OCI-LY1 (cell line): ENCODE measurements at regions not wholly inside any gene's neighbourhood (a gene's known extent, or its start where the extent isn't known, plus 50 kb on each side); places are given as distances from the start of the nearest gene placed in this dataset.
"Not testable (repeated sequence)": the region's sequence is repeated elsewhere in the genome, so short reads cannot be mapped to it uniquely, and the experiment has no call there.

Experiments
- EZH2 ChIP-seq: fragments of 200-600 bp; sonication (generic), shearing (Covaris generic); IDR thresholded peaks from 2 replicates; pipeline ENCODE4 v1.8.0; 2017; ENCODE audit warnings: borderline replicate concordance, mixed run types, mild to moderate bottlenecking, antibody characterized with exemption, low read length, moderate library complexity, mixed read lengths
- TF ChIP-seq, protein P1 (sequence below): fragments of 200-600 bp; sonication (generic), shearing (Covaris generic); IDR thresholded peaks from 2 replicates; pipeline ENCODE4 v1.5.1; 2017; ENCODE audit warnings: mild to moderate bottlenecking, antibody characterized with exemption, low read length, moderate library complexity, mixed read lengths

GRCh38 chr4:189667386-189667785 is 273.3 kb upstream of the FRG1 start:
- TF ChIP-seq, protein P1, sequence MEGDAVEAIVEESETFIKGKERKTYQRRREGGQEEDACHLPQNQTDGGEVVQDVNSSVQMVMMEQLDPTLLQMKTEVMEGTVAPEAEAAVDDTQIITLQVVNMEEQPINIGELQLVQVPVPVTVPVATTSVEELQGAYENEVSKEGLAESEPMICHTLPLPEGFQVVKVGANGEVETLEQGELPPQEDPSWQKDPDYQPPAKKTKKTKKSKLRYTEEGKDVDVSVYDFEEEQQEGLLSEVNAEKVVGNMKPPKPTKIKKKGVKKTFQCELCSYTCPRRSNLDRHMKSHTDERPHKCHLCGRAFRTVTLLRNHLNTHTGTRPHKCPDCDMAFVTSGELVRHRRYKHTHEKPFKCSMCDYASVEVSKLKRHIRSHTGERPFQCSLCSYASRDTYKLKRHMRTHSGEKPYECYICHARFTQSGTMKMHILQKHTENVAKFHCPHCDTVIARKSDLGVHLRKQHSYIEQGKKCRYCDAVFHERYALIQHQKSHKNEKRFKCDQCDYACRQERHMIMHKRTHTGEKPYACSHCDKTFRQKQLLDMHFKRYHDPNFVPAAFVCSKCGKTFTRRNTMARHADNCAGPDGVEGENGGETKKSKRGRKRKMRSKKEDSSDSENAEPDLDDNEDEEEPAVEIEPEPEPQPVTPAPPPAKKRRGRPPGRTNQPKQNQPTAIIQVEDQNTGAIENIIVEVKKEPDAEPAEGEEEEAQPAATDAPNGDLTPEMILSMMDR, result not testable (repeated sequence)
- TF ChIP-seq EZH2, result not testable (repeated sequence)
